BLaER1 (cell line): ENCODE measurements at regions not wholly inside any gene's neighbourhood (a gene's known extent, or its start where the extent isn't known, plus 50 kb on each side); places are given as distances from the start of the nearest gene placed in this dataset.

Experiments
- H3K27ac ChIP-seq: shearing (Covaris generic); formaldehyde crosslinking; 2 replicates; pipeline ENCODE4 v1.8.1; 2022
- H3K27me3 ChIP-seq: shearing (Covaris generic); formaldehyde crosslinking; 2 replicates; pipeline ENCODE4 v1.8.1; 2022
- H3K36me3 ChIP-seq: shearing (Covaris generic); formaldehyde crosslinking; 2 replicates; pipeline ENCODE4 v1.8.1; 2022
- H3K4me1 ChIP-seq: shearing (Covaris generic); formaldehyde crosslinking; 2 replicates; pipeline ENCODE4 v1.8.1; 2022
- H3K4me2 ChIP-seq: shearing (Covaris generic); formaldehyde crosslinking; 2 replicates; pipeline ENCODE4 v1.8.1; 2022
- H3K4me3 ChIP-seq: shearing (Covaris generic); formaldehyde crosslinking; 2 replicates; pipeline ENCODE4 v1.8.1; 2022
- H3K9ac ChIP-seq: shearing (Covaris generic); formaldehyde crosslinking; 2 replicates; pipeline ENCODE4 v1.8.1; 2022
- H3K9me3 ChIP-seq: shearing (Covaris generic); formaldehyde crosslinking; 2 replicates; pipeline ENCODE4 v1.8.1; 2022
- H4K20me1 ChIP-seq: shearing (Covaris generic); formaldehyde crosslinking; 2 replicates; pipeline ENCODE4 v1.8.1; 2022
- Cebpa-rat ChIP-seq: shearing (Covaris generic); IDR thresholded peaks from 2 replicates; pipeline ENCODE4 v1.8.1; 2022

GRCh38 chr2:144894612-144895599 is 375.0 kb upstream of the ZEB2 start:
- no peaks in the 10 kb centered on the region for H3K27me3 ChIP-seq
- no peaks in the 10 kb centered on the region for H4K20me1 ChIP-seq
- no peak for TF ChIP-seq Cebpa-rat
- H3K4me1 ChIP-seq: peaks cover 8% of the 10 kb centered on the region
- H3K4me2 ChIP-seq: no peak overlapping the region
- H3K27ac ChIP-seq: no peak overlapping the region
- no peak overlapping the region for H3K9ac ChIP-seq
- no peak overlapping the region for H3K4me3 ChIP-seq
- no peaks in the 10 kb centered on the region for H3K36me3 ChIP-seq
- no peaks in the 10 kb centered on the region for H3K9me3 ChIP-seq

GRCh38 chr2:144893464-144893863 is 373.5 kb upstream of the ZEB2 start:
- no peak overlapping the region for H3K9ac ChIP-seq
- H3K4me3 ChIP-seq: no peak overlapping the region
- H3K4me1 ChIP-seq: peaks cover 8% of the 10 kb centered on the region
- H3K27ac ChIP-seq: no peak overlapping the region
- H3K4me2 ChIP-seq: no peak overlapping the region
- H3K36me3 ChIP-seq: no peaks in the 10 kb centered on the region
- H3K9me3 ChIP-seq: no peaks in the 10 kb centered on the region
- TF ChIP-seq Cebpa-rat: no peak
- no peaks in the 10 kb centered on the region for H3K27me3 ChIP-seq
- no peaks in the 10 kb centered on the region for H4K20me1 ChIP-seq

- no peak overlapping the region for H3K4me3 ChIP-seq
- no peaks in the 10 kb centered on the region for H3K9me3 ChIP-seq
- no peaks in the 10 kb centered on the region for H3K27me3 ChIP-seq
- H4K20me1 ChIP-seq: no peaks in the 10 kb centered on the region
- TF ChIP-seq Cebpa-rat: no peak
- no peaks in the 10 kb centered on the region for H3K36me3 ChIP-seq
- peaks cover 8% of the 10 kb centered on the region for H3K4me1 ChIP-seq
- H3K9ac ChIP-seq: no peak overlapping the region
- H3K4me2 ChIP-seq: no peak overlapping the region
- no peak overlapping the region for H3K27ac ChIP-seq
These were observed 370.9 kb upstream of the ZEB2 start for GRCh38 chr2:144890828-144891227.

DNA sequence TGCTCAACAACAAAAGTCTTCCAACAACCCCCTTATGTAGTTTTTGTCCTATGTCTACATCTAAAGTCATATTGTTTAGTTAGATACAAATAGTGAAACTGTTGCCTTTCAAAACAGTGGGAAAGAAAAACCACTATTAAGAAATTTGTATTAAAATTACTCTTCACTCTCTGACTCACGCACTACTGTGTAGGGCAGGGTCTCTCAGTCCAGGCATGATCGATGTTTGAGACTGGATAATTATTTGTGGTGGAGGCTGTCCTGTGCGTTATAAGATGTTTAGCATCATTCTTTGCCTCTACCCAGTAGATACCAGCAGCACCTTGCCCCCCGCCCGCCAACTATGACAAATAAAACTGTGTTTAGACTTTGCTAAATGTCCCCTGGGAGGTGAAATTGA is 369.4 kb upstream of the ZEB2 start:
- Histone ChIP-seq H4K20me1 (no peaks in the 10 kb centered on the region), H3K4me2 (no peak overlapping the region), H3K4me3 (no peak overlapping the region), H3K27ac (no peak overlapping the region), H3K4me1 (no peaks in the 10 kb centered on the region), H3K9ac (no peak overlapping the region), H3K36me3 (no peaks in the 10 kb centered on the region), H3K27me3 (no peaks in the 10 kb centered on the region), H3K9me3 (no peaks in the 10 kb centered on the region)
- TF ChIP-seq Cebpa-rat: no peak

- Histone ChIP-seq H3K9me3 (no peaks in the 10 kb centered on the region), H3K4me2 (no peak overlapping the region)
- no peak for TF ChIP-seq Cebpa-rat
These were observed 366.9 kb upstream of the ZEB2 start for GRCh38 chr2:144886862-144887261.

DNA sequence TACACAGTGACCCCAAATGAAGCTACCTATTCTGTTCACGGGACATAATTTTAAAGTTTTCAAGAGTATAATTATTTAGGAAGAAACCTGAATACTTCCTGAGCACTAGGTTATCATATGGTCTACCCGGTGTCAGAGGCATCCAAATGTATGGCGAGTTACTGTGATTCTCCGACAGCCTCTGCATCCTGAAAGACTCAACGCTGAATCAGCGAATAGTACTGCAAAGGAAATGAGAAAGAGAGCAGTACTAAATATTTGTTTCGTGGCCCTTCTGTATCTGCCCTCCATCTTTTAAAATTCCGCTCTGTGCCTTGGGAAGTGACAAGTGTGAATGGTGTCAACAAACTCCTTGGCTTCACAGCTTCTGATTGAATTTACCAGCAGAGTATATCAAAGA is 358.0 kb upstream of the ZEB2 start:
- Histone ChIP-seq H3K4me1 (no peaks in the 10 kb centered on the region), H3K27ac (no peak overlapping the region), H3K36me3 (no peaks in the 10 kb centered on the region), H3K9ac (no peak overlapping the region), H3K4me2 (no peak overlapping the region), H4K20me1 (no peaks in the 10 kb centered on the region), H3K4me3 (no peak overlapping the region), H3K9me3 (no peaks in the 10 kb centered on the region), H3K27me3 (no peaks in the 10 kb centered on the region)
- no peak for TF ChIP-seq Cebpa-rat

More at GRCh38 chr2:144886862-144887261, 366.9 kb upstream of the ZEB2 start:
- H3K27me3 ChIP-seq: no peaks in the 10 kb centered on the region
- no peaks in the 10 kb centered on the region for H3K36me3 ChIP-seq
- H3K9ac ChIP-seq: no peak overlapping the region
- H3K4me1 ChIP-seq: no peaks in the 10 kb centered on the region
- H3K4me3 ChIP-seq: no peak overlapping the region
- no peaks in the 10 kb centered on the region for H4K20me1 ChIP-seq
- H3K27ac ChIP-seq: no peak overlapping the region

DNA sequence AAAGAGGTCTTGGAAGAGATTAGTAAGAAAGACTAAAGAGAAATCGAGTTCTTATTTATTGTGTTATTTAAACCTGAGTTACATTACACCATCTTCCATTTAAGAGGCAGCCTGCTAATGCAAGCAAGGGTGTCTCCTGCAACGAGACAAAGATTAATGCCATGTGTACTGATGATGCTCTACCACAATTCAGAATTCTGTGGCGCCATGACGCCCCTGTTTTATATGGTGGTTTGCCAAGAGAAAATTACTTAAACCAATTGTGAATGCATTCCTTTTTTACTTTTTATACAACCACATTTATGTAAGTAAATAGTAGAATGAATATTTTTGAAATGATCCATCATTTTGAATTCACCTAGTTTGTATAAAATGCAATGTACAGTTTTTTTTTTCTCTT is 356.1 kb upstream of the ZEB2 start:
- Histone ChIP-seq H3K9me3 (no peaks in the 10 kb centered on the region), H3K4me3 (no peak overlapping the region), H3K36me3 (no peaks in the 10 kb centered on the region), H3K27ac (no peak overlapping the region), H3K4me1 (no peaks in the 10 kb centered on the region), H3K27me3 (no peaks in the 10 kb centered on the region), H3K9ac (no peak overlapping the region), H3K4me2 (no peak overlapping the region), H4K20me1 (no peaks in the 10 kb centered on the region)
- no peak for TF ChIP-seq Cebpa-rat

GRCh38 chr2:144875290-144875969 is 355.5 kb upstream of the ZEB2 start:
- no peak for TF ChIP-seq Cebpa-rat
- Histone ChIP-seq H4K20me1 (no peaks in the 10 kb centered on the region), H3K4me2 (no peak overlapping the region), H3K36me3 (no peaks in the 10 kb centered on the region), H3K27ac (no peak overlapping the region), H3K9me3 (no peaks in the 10 kb centered on the region), H3K4me1 (no peaks in the 10 kb centered on the region), H3K9ac (no peak overlapping the region), H3K4me3 (no peak overlapping the region), H3K27me3 (no peaks in the 10 kb centered on the region)

DNA sequence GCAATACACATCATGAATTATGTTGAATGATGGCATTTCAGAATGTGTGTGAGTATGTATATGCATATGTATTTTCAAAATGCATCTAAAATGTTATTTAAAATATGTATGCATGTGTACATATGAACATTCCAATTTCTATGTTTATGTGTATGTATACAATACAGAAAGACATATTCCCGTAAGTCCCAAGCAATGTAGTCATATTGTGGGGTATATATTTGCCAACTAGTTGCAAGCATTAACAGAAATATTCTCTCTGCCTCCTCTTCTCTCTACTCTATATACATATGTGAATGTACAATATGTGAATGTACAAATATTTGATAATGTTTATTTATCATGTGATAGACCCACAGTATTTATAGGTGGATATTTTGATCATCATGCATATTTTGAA is 345.8 kb upstream of the ZEB2 start:
- H3K9ac ChIP-seq: no peak overlapping the region
- no peak overlapping the region for H3K4me2 ChIP-seq
- no peak for TF ChIP-seq Cebpa-rat
- H3K36me3 ChIP-seq: no peaks in the 10 kb centered on the region
- no peaks in the 10 kb centered on the region for H3K9me3 ChIP-seq
- no peaks in the 10 kb centered on the region for H3K27me3 ChIP-seq
- no peaks in the 10 kb centered on the region for H3K4me1 ChIP-seq
- H3K27ac ChIP-seq: no peak overlapping the region
- H4K20me1 ChIP-seq: no peaks in the 10 kb centered on the region
- H3K4me3 ChIP-seq: no peak overlapping the region

- Histone ChIP-seq H3K4me1 (no peaks in the 10 kb centered on the region), H3K4me3 (no peak overlapping the region), H3K27me3 (no peaks in the 10 kb centered on the region), H3K9me3 (peaks cover 3% of the 10 kb centered on the region), H3K9ac (no peak overlapping the region), H3K4me2 (no peak overlapping the region), H3K27ac (no peak overlapping the region), H4K20me1 (no peaks in the 10 kb centered on the region), H3K36me3 (no peaks in the 10 kb centered on the region)
- no peak for TF ChIP-seq Cebpa-rat
These were observed 339.8 kb upstream of the ZEB2 start for GRCh38 chr2:144859716-144860115.
